Stimulated activated CD8-positive, alpha-beta memory T cell treated with anti-CD3 and anti-CD28 coated beads, Interleukin-7, amount 100 ng/mL, for 1 hour (primary cell): ENCODE measurements at regions not wholly inside any gene's neighbourhood (a gene's known extent, or its start where the extent isn't known, plus 50 kb on each side); places are given as distances from the start of the nearest gene placed in this dataset.

Experiments
- DNase-seq, 2 donors: peaks; one replicate each; pipeline ENCODE4 v3.0.0-alpha.2; 2020; ENCODE audit warnings: low read depth in 2 of 2

GRCh38 chr15:39336926-39337325 is 244.0 kb upstream of the THBS1 start:
- no peak for DNase-seq

GRCh38 chr15:39338251-39338650 is 242.6 kb upstream of the THBS1 start:
- no peak for DNase-seq

- DNase-seq, result no peak
Observed at GRCh38 chr15:39340903-39341645, 239.8 kb upstream of the THBS1 start.

GRCh38 chr15:39344662-39345141 is 236.2 kb upstream of the THBS1 start:
- no peak for DNase-seq

GRCh38 chr15:39345176-39345575 is 235.7 kb upstream of the THBS1 start:
- no peak for DNase-seq

GRCh38 chr15:39347453-39347852 is 233.4 kb upstream of the THBS1 start:
- DNase-seq, result no peak

GRCh38 chr15:39350785-39351184 is 230.1 kb upstream of the THBS1 start:
- DNase-seq, result no peak

- no peak for DNase-seq
Observed at GRCh38 chr15:39354189-39354588, 226.7 kb upstream of the THBS1 start.

- DNase-seq, result no peak
Observed at GRCh38 chr15:39357480-39358268, 223.2 kb upstream of the THBS1 start.

GRCh38 chr15:39358441-39359041 is 222.3 kb upstream of the THBS1 start:
- DNase-seq, result no peak

- DNase-seq, result no peak
Observed at GRCh38 chr15:39359771-39360170, 221.1 kb upstream of the THBS1 start.

- no peak for DNase-seq
Observed at GRCh38 chr15:39360452-39360851, 220.4 kb upstream of the THBS1 start.

GRCh38 chr15:39361497-39361896 is 219.4 kb upstream of the THBS1 start:
- no peak for DNase-seq

GRCh38 chr15:39362821-39363561 is 217.9 kb upstream of the THBS1 start:
- DNase-seq, result no peak

GRCh38 chr15:39363761-39364586 is 216.9 kb upstream of the THBS1 start:
- DNase-seq, result no peak

- no peak for DNase-seq
Observed at GRCh38 chr15:39364721-39365120, 216.2 kb upstream of the THBS1 start.

GRCh38 chr15:39365161-39365560 is 215.7 kb upstream of the THBS1 start:
- no peak for DNase-seq

- DNase-seq, result no peak
Observed at GRCh38 chr15:39365873-39366272, 215.0 kb upstream of the THBS1 start.

GRCh38 chr15:39367596-39367995 is 213.3 kb upstream of the THBS1 start:
- DNase-seq, result no peak

GRCh38 chr15:39369768-39370167 is 211.1 kb upstream of the THBS1 start:
- no peak for DNase-seq

- DNase-seq, result no peak
Observed at GRCh38 chr15:39376371-39376909, 204.4 kb upstream of the THBS1 start.
